ENCODE measurements at regions not wholly inside any gene's neighbourhood (a gene's known extent, or its start where the extent isn't known, plus 50 kb on each side); places are given as distances from the start of the nearest gene placed in this dataset.
"Not testable (repeated sequence)": the region's sequence is repeated elsewhere in the genome, so short reads cannot be mapped to it uniquely, and the experiment has no call there.

DNA sequence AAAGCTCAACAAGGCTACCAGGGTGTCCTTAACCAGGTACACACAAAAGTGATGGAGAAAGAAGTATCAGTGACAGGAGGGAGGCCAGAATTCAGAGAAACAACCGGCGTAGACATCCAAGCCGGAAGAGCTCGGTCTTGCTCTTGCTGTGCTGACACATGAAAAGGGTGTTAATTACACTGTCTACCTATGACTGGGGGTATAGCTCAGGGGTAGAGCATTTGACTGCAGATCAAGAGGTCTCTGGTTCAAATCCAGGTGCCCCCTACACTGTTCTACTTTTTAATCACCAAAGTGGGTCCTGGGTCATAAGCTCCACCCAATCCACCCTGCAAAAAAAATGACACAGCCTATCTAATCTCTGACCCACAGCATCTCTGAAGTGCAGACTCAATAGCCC lies 86.9 kb upstream of the ZNF746 start:
- no peak overlapping the region for H3K27ac ChIP-seq
- no peak for ATAC-seq
- 92 to 100% (median 98%) methylated on average over 4 of the region's 4 CpGs for WGBS, 4 donors
- DNase-seq, result no peak
- intact Hi-C loops (cut with DNase I), result no loop called here
- no peaks in the 10 kb centered on the region for H3K4me1 ChIP-seq
- no peak overlapping the region for H3K4me3 ChIP-seq
- peaks cover 0 to 27% (median 5%) of the 10 kb centered on the region in 12 donors for H3K9me3 ChIP-seq
- H3K36me3 ChIP-seq, result peaks cover 0 to 78% (median 46%) of the 10 kb centered on the region in 9 donors
- H3K27me3 ChIP-seq, result no peaks in the 10 kb centered on the region
- no peak for TF ChIP-seq POLR2A (IDR thresholded peaks at IDR 0.05)
- TF ChIP-seq, protein P1, sequence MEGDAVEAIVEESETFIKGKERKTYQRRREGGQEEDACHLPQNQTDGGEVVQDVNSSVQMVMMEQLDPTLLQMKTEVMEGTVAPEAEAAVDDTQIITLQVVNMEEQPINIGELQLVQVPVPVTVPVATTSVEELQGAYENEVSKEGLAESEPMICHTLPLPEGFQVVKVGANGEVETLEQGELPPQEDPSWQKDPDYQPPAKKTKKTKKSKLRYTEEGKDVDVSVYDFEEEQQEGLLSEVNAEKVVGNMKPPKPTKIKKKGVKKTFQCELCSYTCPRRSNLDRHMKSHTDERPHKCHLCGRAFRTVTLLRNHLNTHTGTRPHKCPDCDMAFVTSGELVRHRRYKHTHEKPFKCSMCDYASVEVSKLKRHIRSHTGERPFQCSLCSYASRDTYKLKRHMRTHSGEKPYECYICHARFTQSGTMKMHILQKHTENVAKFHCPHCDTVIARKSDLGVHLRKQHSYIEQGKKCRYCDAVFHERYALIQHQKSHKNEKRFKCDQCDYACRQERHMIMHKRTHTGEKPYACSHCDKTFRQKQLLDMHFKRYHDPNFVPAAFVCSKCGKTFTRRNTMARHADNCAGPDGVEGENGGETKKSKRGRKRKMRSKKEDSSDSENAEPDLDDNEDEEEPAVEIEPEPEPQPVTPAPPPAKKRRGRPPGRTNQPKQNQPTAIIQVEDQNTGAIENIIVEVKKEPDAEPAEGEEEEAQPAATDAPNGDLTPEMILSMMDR (IDR thresholded peaks at IDR 0.05), result no peak

DNA sequence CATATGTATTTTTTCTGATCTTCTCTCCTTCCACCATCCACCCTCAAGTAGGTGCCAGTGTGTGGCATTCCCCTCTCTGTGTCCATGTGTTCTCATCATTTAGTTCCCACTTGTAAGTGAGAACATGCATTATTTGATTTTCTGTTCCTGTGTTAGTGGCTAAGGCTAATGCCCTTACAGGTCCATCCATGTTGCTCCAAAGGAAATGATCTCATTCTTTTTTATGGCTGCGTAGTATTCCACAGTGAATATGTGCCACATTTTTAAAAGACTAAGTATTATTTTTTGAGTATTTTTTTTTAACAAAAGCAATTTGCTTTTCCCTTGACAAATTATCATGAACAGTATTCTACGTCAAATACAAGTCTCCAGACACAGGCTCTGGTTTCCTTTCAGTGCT lies 86.4 kb upstream of the ZNF746 start:
- no peaks in the 10 kb centered on the region for H3K4me1 ChIP-seq
- no peaks in the 10 kb centered on the region for H3K27me3 ChIP-seq
- 98 to 99% (median 98%) methylated on average over 2 of the region's 2 CpGs for WGBS, 4 donors
- no peak overlapping the region for H3K27ac ChIP-seq
- no peak for TF ChIP-seq POLR2A (IDR thresholded peaks at IDR 0.05)
- TF ChIP-seq, protein P1 (IDR thresholded peaks at IDR 0.05), result no peak
- intact Hi-C loops (cut with DNase I), result no loop called here
- DNase-seq (no peak), ATAC-seq (no peak)
- H3K4me3 ChIP-seq, result no peak overlapping the region
- peaks cover 0 to 78% (median 47%) of the 10 kb centered on the region in 9 donors for H3K36me3 ChIP-seq
- peaks cover 0 to 30% (median 8%) of the 10 kb centered on the region in 12 donors for H3K9me3 ChIP-seq

DNA sequence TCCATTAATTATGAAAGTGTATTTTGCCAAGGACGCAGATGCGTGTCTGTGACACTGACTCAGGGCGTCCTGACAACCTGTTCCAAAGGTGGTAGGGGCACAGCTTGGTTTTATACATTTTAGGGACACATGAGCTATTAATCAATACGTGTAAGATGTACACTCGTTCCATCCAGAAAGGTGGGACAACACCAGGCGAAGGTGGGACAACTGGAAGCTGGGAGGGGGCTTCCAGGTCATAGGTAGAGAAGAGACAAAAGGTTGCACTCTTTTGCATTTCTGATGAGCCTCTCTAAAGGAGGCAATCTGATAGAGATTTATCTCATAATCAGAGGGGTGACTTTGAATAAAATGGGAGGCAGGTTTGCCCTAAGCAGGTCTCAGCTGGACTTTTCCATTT lies 82.7 kb upstream of the ZNF746 start:
- DNase-seq (no peak), ATAC-seq (no peak)
- intact Hi-C loops (cut with DNase I), result no loop called here
- 96 to 98% (median 97%) methylated on average over 6 of the region's 6 CpGs for WGBS, 4 donors
- no peak overlapping the region for H3K4me3 ChIP-seq
- TF ChIP-seq, protein P1 (IDR thresholded peaks at IDR 0.05), result no peak
- TF ChIP-seq POLR2A (IDR thresholded peaks at IDR 0.05), result no peak
- no peaks in the 10 kb centered on the region for H3K27me3 ChIP-seq
- H3K27ac ChIP-seq, result no peak overlapping the region
- H3K9me3 ChIP-seq, result peaks cover 0 to 48% (median 8%) of the 10 kb centered on the region in 12 donors
- H3K4me1 ChIP-seq, result no peaks in the 10 kb centered on the region
- H3K36me3 ChIP-seq, result peaks cover 0 to 50% (median 15%) of the 10 kb centered on the region in 9 donors

DNA sequence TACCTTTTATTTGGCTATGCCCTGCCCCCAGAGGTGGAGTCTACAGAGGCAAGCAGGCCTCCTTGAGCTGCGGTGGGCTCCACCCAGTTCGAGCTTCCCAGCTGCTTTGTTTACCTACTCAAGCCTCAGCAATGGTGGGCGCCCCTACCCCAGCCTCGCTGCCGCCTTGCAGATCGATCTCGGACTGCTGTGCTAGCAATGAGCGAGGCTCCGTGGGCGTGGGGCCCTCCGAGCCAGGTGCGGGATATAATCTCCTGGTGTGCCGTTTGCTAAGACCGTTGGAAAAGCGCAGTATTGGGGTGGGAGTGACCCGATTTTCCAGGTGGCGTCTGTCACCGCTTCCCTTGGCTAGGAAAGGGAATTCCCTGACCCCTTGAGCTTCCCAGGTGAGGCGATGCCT lies 81.8 kb upstream of the ZNF746 start:
- H3K27ac ChIP-seq; intact Hi-C loops (cut with DNase I); H3K4me1 ChIP-seq; H3K4me3 ChIP-seq; DNase-seq; ATAC-seq; H3K27me3 ChIP-seq: not testable (repeated sequence)
- peaks cover 0 to 55% (median 11%) of the 10 kb centered on the region in 12 donors for H3K9me3 ChIP-seq
- WGBS, 4 donors, result 96 to 99% (median 98%) methylated on average over 19 of the region's 19 CpGs
- peaks cover 0 to 41% (median 11%) of the 10 kb centered on the region in 9 donors for H3K36me3 ChIP-seq

DNA sequence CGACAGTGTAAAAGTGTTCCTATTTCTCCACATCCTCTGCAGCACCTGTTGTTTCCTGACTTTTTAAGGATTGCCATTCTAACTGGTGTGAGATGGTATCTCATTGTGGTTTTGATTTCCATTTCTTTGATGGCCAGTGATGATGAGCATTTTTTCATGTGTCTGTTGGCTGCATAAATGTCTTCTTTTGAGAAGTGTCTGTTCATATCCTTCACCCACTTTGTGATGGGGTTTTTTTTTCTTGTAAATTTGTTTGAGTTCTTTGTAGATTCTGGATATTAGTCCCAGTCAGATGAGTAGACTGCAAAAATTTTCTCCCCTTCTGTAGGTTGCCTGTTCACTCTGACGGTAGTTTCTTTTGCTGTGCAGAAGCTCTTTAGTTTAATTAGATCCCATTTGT lies 76.8 kb upstream of the ZNF746 start:
- DNase-seq; H3K4me1 ChIP-seq; H3K36me3 ChIP-seq; H3K27ac ChIP-seq; H3K4me3 ChIP-seq; intact Hi-C loops (cut with DNase I); ATAC-seq; H3K27me3 ChIP-seq: not testable (repeated sequence)
- WGBS, 4 donors, result 77 to 99% (median 97%) methylated on average over 2 of the region's 2 CpGs
- peaks cover 0 to 65% (median 24%) of the 10 kb centered on the region in 12 donors for H3K9me3 ChIP-seq
